IPS-18a (cell line): ENCODE measurements at regions not wholly inside any gene's neighbourhood (a gene's known extent, or its start where the extent isn't known, plus 50 kb on each side); places are given as distances from the start of the nearest gene placed in this dataset.

Experiments
- H3K27ac ChIP-seq: one replicate; pipeline ENCODE4 v1.5.1; 2013; ENCODE audit warnings: low read length
- H3K27me3 ChIP-seq: one replicate; pipeline ENCODE4 v1.6.1; 2013; ENCODE audit warnings: mild to moderate bottlenecking, low read length; ENCODE audit not compliant: control insufficient read depth, insufficient read depth
- H3K36me3 ChIP-seq: one replicate; pipeline ENCODE4 v1.6.1; 2013; ENCODE audit warnings: low read depth, low read length; ENCODE audit not compliant: control insufficient read depth
- H3K4me1 ChIP-seq: one replicate; pipeline ENCODE4 v1.6.1; 2013; ENCODE audit warnings: low read depth, low read length; ENCODE audit not compliant: control insufficient read depth
- H3K4me3 ChIP-seq: one replicate; pipeline ENCODE4 v1.5.1; 2013; ENCODE audit warnings: low read length
- H3K9ac ChIP-seq: one replicate; pipeline ENCODE4 v1.6.1; 2013; ENCODE audit warnings: mild to moderate bottlenecking, low read length, moderate library complexity
- H3K9me3 ChIP-seq: one replicate; pipeline ENCODE4 v1.6.1; 2013; ENCODE audit warnings: low read depth, low read length; ENCODE audit not compliant: control insufficient read depth

DNA sequence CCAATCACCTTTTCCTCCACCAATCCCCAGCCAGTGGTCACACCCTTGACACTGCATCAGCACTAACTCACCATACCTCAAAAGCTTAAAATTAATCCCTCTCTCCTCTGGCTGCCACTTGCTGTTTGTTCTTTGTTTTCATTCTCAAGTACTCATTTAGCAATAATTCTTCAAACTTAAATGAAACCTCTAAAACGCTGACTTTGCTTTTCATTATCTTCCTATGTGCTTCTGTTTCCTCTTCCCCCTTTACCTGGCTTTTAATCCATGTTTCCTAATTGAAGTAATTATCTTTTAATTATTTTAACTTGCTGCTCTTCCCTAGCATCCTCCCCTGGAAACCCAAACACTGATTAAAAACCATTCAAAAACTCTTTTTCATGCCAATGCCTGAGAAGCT lies 348.9 kb upstream of the MEOX2 start:
- Histone ChIP-seq H3K4me1 (no peaks in the 10 kb centered on the region), H3K9me3 (no peaks in the 10 kb centered on the region), H3K36me3 (no peaks in the 10 kb centered on the region)

DNA sequence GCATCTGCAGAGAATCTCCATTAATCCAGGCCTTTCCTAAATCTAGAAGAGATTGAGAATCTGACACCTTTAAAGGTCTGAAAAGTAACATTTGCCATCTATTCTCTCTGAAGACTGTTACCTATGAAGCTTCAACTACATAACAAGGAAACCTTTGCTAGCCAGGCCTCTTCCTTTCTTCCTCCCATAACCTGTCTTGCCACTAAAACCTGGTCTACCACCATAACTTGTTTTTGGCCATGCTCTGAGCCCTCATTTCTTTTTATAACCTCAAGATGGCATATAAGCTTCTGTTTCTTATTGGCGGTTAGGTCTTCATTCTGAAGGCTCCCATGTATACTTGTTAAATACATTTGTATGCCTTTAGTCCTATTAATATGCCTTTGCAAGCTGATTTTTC lies 348.4 kb upstream of the MEOX2 start:
- Histone ChIP-seq H3K4me1 (no peaks in the 10 kb centered on the region), H3K27ac (no peak overlapping the region), H3K27me3 (no peaks in the 10 kb centered on the region), H3K9ac (no peak overlapping the region), H3K4me3 (no peak overlapping the region), H3K9me3 (no peaks in the 10 kb centered on the region), H3K36me3 (no peaks in the 10 kb centered on the region)

More for the DNA sequence above, 348.9 kb upstream of the MEOX2 start:
- Histone ChIP-seq H3K27ac (no peak overlapping the region), H3K27me3 (no peaks in the 10 kb centered on the region), H3K9ac (no peak overlapping the region), H3K4me3 (no peak overlapping the region)

DNA sequence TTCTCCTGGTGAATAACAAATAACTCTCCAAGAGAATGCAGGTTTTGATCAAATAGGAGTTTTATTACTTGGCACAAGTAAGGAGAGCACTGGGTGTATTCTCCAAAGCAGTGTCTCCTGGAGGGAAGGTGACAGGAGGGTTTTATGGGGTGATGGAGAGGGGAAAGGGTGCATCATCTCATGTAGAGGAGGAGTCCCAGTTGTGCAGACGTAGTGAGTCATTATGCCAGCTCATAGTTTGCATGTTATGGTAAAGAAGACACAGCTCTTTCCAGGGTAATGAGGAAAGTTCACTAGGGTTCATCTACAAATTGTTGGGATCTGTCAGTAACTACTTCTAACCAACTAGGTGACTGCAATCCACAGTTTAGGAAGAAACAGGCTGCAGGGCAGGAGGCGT lies 347.9 kb upstream of the MEOX2 start:
- Histone ChIP-seq H3K27ac (no peak overlapping the region), H3K4me3 (no peak overlapping the region), H3K4me1 (no peaks in the 10 kb centered on the region), H3K36me3 (no peaks in the 10 kb centered on the region), H3K9ac (no peak overlapping the region), H3K9me3 (no peaks in the 10 kb centered on the region), H3K27me3 (no peaks in the 10 kb centered on the region)

DNA sequence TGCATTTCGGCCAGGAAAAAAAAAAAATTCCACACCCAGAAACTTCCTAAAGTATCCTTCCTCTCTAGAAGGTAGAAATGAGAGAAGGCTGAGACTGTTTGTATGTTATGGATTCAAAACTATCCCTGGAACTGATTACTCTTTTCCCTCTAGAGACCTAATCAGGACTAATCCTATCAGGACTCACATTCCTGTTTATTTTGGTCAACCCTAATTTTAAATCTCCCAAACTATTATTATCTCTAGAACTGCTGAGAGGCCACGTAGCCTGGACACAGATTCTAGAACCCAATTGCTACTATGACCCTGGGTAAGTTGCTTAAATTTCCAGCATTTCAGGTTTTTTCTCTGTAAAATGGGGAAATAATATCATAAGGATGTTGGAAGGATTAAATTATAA lies 346.8 kb upstream of the MEOX2 start:
- H3K4me1 ChIP-seq: no peaks in the 10 kb centered on the region
- H3K4me3 ChIP-seq: no peak overlapping the region
- no peaks in the 10 kb centered on the region for H3K36me3 ChIP-seq
- H3K27me3 ChIP-seq: no peaks in the 10 kb centered on the region
- H3K9ac ChIP-seq: no peak overlapping the region
- H3K9me3 ChIP-seq: no peaks in the 10 kb centered on the region
- no peak overlapping the region for H3K27ac ChIP-seq

DNA sequence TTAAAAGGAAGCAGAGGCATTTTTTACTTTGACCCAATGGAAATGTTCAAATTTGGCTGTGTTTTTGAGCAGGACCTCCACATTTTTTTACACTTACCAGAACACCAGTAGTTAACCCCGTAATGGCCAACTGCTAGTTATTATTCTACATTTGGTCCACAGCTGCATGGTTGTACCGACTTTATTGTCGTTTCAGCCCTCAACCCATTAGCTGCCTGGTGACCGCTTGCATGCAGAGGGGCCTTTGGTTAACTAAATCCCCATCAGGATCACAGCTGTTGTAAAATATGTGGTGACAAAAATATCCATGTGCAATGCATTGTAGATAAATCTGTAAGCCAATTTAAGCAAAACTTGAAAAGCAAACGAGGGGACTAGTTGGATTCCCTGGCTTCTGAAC lies 342.2 kb upstream of the MEOX2 start:
- Histone ChIP-seq H3K9ac (no peak overlapping the region), H3K9me3 (no peaks in the 10 kb centered on the region), H3K4me3 (no peak overlapping the region), H3K27ac (no peak overlapping the region), H3K36me3 (no peaks in the 10 kb centered on the region), H3K4me1 (no peaks in the 10 kb centered on the region), H3K27me3 (no peaks in the 10 kb centered on the region)

DNA sequence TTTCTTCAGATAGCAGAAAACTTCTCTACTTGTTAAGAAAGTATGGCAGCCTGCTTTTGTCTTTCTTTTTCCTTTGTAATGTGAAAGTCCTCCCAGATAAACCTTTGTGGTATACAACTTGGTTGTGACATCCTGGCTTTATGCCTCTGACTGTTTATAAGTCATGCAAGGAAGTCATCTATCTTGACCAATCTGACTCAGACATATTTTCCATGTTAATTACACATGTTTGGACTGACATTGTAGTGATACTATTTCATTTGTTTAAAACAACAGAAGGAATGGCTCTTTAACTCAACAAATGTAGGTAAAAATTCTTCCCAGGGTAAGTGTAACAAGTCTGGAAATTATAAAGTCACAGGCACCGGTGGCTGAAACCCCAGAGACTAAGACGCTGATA lies 341.6 kb upstream of the MEOX2 start:
- Histone ChIP-seq H3K4me1 (no peaks in the 10 kb centered on the region), H3K27me3 (no peaks in the 10 kb centered on the region), H3K36me3 (no peaks in the 10 kb centered on the region), H3K9me3 (no peaks in the 10 kb centered on the region), H3K27ac (no peak overlapping the region), H3K9ac (no peak overlapping the region), H3K4me3 (no peak overlapping the region)

DNA sequence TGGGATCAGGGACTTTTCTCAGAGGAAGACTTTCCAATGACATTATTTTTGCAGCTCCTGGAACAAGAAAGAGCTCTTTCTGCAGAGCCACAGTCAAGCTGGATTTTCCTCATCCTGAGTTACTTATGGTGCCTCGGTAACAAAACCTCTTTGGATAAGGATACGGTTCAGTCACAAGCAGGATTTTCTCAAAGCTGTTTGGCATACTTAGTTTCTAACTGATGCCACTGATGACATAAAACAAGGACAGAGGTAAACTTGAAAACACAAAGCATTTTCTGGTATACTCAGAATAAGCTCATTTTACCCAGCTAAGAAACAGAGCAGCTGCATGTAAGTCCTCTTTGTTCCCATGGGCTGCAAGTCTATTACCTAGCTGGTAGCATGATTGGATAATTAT lies 340.9 kb upstream of the MEOX2 start:
- Histone ChIP-seq H3K4me3 (no peak overlapping the region), H3K9me3 (no peaks in the 10 kb centered on the region), H3K27ac (no peak overlapping the region), H3K4me1 (no peaks in the 10 kb centered on the region), H3K27me3 (no peaks in the 10 kb centered on the region), H3K9ac (no peak overlapping the region), H3K36me3 (no peaks in the 10 kb centered on the region)

DNA sequence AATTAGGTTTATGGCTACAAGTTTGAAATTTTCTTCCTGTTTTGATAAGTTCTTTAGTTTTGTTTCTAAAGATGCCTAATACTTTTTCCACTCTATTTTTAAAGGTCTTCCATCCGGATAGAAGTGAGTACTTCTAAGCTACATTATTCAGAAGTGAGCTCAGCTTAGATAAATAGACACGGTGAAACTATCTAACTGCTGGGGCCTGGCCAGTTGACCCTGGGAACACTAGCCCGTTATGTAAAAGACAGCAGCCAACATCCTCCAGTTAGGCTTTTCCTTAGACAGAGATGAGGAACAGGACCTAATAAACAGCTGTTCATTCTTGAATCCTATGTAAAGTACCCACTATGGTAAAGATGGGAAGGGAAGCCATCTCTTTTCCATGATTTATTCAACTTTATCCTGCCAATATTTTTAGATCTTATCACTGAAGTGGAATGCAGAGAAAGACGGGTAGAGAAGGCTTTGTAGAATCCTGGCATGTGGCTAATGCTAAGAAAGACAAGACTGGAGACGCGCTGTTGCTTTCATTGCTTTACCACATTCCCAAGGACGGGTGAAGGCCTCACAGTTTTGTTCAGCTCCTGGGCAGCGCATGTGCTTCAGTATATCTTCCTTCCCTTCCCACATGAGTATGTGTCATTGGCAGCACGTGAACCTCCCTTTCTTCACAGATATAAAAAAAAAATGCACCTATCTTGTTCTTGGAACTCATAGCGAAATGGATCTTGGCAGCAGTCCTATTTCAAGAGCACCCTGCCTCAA lies 340.0 kb upstream of the MEOX2 start:
- H3K9ac ChIP-seq: no peak overlapping the region
- no peaks in the 10 kb centered on the region for H3K36me3 ChIP-seq
- H3K27me3 ChIP-seq: no peaks in the 10 kb centered on the region
- H3K4me1 ChIP-seq: no peaks in the 10 kb centered on the region
- no peak overlapping the region for H3K27ac ChIP-seq
- H3K9me3 ChIP-seq: no peaks in the 10 kb centered on the region
- no peak overlapping the region for H3K4me3 ChIP-seq

DNA sequence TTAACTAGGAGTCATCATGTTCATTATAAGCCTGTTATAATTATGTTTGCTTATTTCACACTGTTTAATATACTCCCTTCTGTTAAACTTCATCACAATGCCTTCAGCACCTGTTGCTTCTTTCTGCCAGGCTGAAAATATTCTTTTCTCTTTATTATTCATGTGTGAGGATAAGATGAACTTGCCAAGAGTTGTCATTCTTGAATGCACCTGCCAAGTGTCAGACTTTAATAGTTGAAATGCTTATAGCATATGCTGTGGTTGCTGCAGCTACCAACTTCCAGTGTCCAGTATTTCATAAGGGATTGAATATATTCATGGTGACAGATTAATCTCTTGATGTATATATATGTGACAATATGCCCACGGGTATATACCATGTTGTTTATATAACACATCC lies 339.2 kb upstream of the MEOX2 start:
- H3K27me3 ChIP-seq: no peaks in the 10 kb centered on the region
- no peak overlapping the region for H3K9ac ChIP-seq
- H3K4me1 ChIP-seq: no peaks in the 10 kb centered on the region
- H3K9me3 ChIP-seq: no peaks in the 10 kb centered on the region
- no peak overlapping the region for H3K4me3 ChIP-seq
- H3K36me3 ChIP-seq: no peaks in the 10 kb centered on the region
- no peak overlapping the region for H3K27ac ChIP-seq

DNA sequence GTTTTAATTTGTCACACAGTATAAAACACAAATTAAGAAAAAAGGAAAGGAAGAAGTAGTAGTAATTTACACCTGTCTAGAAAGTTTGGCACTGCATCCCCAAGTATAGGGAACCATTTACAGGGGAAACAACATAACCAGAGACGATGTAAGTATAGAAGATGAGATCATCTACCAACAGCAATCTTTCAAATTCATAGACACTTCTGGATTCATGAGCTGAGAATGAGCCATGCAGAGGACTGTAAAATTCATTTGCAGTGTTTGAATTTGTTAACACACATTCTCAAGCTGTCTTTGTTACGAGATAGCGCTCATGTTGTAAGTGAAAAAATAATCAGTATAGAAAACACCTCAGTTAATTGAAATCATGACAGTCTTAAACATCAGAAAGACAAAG lies 337.0 kb upstream of the MEOX2 start:
- H3K36me3 ChIP-seq: no peaks in the 10 kb centered on the region

DNA sequence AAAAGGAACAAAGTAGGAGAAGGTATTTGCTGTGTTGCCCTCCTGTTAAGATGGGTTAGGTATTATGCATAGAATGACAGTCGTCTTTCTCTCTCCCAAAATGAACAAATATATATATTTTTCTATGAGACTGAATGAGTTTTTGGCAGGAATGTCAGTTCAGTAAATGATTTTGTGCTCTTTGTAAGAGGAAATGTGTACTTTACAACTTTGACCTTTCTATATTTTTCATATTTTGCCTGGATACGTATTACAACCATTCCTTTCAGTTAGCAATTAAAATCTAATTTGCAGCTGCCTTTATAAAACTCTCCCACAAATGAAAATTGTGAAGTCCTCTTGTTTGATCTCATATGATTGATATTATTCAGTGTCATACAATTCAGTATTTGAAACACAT lies 336.6 kb upstream of the MEOX2 start:
- Histone ChIP-seq H3K27ac (no peak overlapping the region), H3K9me3 (no peaks in the 10 kb centered on the region), H3K27me3 (no peaks in the 10 kb centered on the region)

More for the DNA sequence above, 337.0 kb upstream of the MEOX2 start:
- H3K4me3 ChIP-seq: no peak overlapping the region
- H3K9me3 ChIP-seq: no peaks in the 10 kb centered on the region
- H3K4me1 ChIP-seq: no peaks in the 10 kb centered on the region
- no peak overlapping the region for H3K9ac ChIP-seq
- no peaks in the 10 kb centered on the region for H3K27me3 ChIP-seq
- no peak overlapping the region for H3K27ac ChIP-seq

DNA sequence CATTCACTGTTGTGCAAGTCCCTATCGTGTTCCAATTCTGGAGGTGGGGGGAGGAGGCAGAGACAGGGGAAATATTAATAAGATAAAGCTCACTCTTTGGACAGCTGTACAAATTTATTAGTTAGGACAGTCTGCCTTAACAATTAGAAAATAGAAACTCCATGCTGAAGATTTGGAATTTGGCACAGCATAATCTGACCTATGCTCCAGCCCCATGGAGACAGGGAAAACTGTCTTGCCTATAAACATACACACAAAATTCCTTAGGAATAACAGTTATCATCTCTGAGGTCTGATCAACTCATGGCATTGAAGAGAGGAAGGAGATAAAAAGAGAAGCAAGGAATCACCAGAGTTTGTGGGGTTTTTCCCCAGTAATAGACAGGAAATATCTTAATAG lies 335.4 kb upstream of the MEOX2 start:
- Histone ChIP-seq H3K4me3 (no peak overlapping the region), H3K27ac (no peak overlapping the region), H3K36me3 (no peaks in the 10 kb centered on the region), H3K4me1 (no peaks in the 10 kb centered on the region), H3K9ac (no peak overlapping the region), H3K9me3 (no peaks in the 10 kb centered on the region), H3K27me3 (no peaks in the 10 kb centered on the region)

More for the DNA sequence above, 336.6 kb upstream of the MEOX2 start:
- no peaks in the 10 kb centered on the region for H3K4me1 ChIP-seq
- no peak overlapping the region for H3K9ac ChIP-seq
- H3K4me3 ChIP-seq: no peak overlapping the region
- no peaks in the 10 kb centered on the region for H3K36me3 ChIP-seq
